ENCODE measurements at regions not wholly inside any gene's neighbourhood (a gene's known extent, or its start where the extent isn't known, plus 50 kb on each side); places are given as distances from the start of the nearest gene placed in this dataset.
"Not testable (repeated sequence)": the region's sequence is repeated elsewhere in the genome, so short reads cannot be mapped to it uniquely, and the experiment has no call there.

- no peak for DNase-seq
These were observed 365.1 kb downstream of the MAGEB5 start for GRCh38 chrX:26581091-26581490.

GRCh38 chrX:26580021-26580420, 364.1 kb downstream of the MAGEB5 start:
- DNase-seq = no peak

GRCh38 chrX:26574234-26574633, 358.3 kb downstream of the MAGEB5 start:
- DNase-seq = no peak

DNA sequence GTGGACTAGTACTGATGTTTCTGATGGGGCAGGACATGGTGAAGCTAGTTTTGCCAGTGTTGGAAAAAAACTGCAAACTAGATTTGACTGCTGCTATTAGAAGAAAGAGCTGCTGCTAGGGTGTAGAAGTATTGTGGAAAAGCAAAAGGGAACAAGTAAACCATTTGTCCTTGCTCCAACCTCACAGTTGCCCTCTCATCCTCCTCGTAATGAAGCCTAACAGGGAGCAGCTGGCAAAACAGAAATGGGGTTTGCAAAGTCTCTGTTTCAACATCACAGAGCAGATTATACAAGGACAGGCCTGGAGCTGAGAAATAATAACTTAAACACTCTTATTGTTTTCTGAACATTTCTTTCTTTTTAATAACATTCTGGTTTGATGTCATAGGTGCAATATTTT, 346.2 kb downstream of the MAGEB5 start:
- no peak for DNase-seq

DNA sequence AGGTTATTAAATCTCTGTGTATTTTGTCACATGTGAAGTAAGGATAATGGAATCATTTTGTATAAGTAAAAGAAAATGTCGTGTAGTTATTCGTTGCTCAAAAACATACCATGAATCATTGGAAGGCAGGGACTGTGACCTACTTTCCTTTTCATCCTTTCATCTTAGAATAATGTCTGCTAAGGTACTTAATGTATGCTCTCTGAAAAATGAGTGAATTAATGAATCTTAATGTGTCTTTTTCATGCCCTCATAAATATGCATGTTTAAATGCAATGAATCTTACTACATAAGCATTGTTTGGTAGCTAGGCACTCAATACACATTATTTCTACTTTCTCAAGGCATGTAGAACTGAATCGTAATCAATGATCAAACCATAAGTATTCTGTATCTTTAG, 343.9 kb downstream of the MAGEB5 start:
- DNase-seq = no peak

GRCh38 chrX:26558719-26559386, 342.9 kb downstream of the MAGEB5 start:
- no peak for DNase-seq

- DNase-seq = no peak
These were observed 341.8 kb downstream of the MAGEB5 start for GRCh38 chrX:26557691-26558321.

- DNase-seq = not testable (repeated sequence)
These were observed 309.8 kb downstream of the MAGEB5 start for GRCh38 chrX:26525768-26526167.

GRCh38 chrX:26522501-26522900, 306.5 kb downstream of the MAGEB5 start:
- no peak for DNase-seq

DNA sequence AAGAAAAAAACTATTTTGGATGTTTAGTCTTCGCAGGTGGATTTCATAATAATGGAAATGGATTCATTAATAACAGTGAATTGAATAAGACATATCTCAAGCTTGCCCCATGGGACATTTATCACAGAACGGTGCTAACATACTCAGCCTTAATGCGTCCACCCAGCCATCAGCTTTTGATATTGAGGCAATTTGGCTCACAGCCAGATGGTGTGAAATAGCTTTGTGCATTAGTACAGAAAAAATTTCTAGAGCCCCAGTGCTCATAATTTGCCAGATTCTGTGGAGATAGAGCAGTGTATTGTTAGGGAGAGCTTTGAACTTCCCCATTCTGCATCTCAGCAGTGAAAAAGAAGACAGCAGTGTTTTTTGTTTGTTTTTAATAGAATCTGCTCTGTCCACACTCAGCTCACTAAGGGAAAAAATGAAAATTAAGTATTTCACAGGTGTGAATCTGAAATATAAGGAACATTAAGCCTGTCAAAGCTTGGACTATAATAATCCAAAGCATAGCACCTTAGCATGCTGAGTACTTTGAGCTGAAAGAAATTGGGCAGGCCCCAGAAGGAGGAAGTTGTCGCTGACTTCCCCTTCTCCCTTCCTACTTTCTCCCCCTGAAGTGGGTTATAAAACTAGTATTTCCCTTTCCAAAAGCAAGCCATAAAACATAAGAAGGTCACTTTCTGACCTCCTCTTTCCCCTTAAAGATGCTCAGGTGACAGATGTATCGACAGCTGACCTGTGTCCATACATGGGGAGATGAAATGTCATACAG, 295.8 kb downstream of the MAGEB5 start:
- no peak for DNase-seq

DNA sequence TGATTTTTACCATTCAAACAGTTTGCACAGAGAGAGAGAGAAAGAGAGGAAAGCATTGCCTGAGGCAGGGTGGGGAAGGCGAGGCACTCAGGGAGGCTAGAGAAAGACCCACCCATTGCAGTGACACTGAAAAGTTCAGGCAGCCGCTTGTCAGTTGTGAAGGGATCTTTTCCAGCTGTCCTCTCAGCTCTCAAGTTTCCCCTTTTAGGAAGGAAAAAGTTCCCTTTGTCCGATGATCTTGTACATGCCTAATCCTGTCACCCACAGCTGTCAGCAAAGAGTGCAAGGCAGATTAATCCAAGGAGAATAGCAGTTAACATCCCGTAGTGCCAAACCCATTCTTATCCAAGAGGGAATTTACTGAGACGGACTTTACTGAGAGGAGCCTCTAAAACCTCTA, 255.0 kb downstream of the MAGEB5 start:
- DNase-seq = no peak

- no peak for DNase-seq
These were observed 250.4 kb downstream of the MAGEB5 start for GRCh38 chrX:26466387-26466786.

GRCh38 chrX:26445288-26445687, 229.3 kb downstream of the MAGEB5 start:
- DNase-seq = no peak

- DNase-seq = not testable (repeated sequence)
These were observed 228.4 kb downstream of the MAGEB5 start for GRCh38 chrX:26444417-26444816.

DNA sequence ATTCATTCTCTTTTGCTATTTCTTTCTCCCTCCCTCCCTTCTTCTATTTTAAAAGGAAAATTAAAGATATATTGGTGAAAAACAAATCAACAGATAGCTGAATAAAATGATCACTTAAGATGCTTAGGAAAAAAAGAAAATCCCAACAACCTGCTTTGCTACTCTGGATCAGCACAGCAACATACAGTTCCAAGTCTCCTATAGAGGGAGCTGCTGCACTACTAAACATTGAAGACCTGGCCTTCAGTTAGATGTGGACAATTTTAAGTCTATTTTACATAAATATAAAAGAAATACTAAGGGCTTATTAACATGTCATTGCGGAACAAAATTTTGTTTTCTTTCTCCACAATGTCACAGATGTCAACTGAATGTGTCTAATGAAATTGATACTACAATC, 226.4 kb downstream of the MAGEB5 start:
- DNase-seq = no peak

- no peak for DNase-seq
These were observed 198.6 kb downstream of the MAGEB5 start for GRCh38 chrX:26414534-26414933.

DNA sequence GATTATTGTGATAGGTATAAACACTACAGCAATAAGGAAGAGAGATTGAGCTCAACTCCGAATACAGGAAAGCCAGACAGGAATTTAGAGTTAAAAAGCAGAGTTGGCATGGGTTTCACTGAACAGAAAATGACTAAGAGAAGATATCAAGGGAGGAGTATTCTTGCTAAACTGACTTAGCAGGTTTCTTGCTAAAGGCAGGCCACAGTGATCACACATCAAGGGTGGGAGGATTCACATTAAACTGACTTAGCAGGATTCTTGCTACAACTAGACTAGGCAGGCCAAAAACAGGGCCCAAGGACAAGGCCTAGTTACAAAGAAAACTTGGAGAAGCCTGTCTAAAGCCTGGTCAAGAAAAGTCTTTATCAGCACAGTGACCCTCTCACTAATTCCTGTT, 195.1 kb downstream of the MAGEB5 start:
- no peak for DNase-seq

DNA sequence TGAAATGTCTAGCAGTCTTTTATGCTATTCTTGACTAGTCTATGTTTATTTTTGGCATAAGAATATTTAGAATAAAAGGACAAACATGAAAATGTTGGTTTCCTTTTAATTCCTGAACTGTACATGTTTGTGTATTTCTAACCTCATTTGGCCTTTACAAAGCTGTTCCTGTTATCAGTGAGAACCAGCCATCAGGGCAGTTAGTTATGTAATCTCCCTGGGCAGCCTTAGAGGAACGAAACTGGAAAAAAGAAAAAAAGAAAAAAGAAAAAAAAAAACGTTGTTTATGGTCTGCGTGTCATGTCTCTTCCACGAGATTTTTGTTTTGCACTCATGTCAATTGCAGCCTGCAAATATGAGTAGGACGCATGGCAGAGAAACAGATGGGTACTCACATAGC, 193.7 kb downstream of the MAGEB5 start:
- DNase-seq = no peak

DNA sequence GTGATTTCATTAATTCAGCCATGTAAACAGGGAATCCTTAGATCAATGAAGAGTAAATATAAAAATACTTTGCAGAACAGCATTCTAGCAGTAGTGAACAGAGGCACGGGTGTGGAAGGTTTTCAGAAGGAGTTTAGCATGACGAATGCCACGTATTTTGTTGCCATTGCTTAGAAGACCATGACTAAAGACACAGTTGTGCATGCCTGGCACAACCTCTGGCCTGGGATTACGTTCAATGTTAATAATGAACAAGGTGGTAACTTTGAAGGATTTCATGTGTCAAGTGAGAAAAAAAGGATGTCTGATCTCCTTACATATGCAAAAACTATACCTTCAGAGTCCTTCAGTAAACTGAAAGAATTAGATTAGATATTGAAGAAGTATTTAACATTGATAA, 171.9 kb downstream of the MAGEB5 start:
- no peak for DNase-seq

DNA sequence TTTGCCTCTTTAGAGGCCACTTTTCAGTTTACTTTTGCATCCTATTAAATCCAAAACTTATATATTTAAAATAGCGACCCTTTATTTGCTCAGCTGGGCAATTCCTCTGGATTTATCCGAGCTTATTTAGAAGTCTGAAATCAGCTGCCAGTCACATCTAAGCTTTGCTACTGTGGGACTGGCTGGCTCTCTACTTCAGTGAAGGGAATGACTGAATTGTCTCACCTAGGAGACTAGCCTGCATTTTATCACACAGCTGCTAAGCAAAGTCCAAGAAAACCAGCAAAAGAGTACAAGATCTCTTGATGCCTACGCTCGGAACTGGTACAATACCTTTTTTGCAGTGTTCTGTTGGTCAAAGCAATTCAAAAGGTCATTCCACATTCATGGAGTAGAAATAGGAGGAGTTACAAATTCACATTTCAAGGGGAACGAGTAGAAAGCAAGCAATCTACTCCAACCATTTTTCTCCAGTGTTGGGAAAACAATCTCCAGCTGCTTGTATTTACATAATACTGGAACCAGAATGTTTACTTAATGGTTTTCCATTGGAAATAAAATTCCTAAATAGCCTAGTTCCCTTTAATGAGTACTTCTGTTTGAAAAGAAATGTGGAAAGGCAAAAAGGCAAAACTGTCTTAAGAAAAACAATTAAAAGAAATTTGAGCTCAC, 160.2 kb downstream of the MAGEB5 start:
- no peak for DNase-seq

- no peak for DNase-seq
These were observed 159.4 kb downstream of the MAGEB5 start for GRCh38 chrX:26375346-26375745.

DNA sequence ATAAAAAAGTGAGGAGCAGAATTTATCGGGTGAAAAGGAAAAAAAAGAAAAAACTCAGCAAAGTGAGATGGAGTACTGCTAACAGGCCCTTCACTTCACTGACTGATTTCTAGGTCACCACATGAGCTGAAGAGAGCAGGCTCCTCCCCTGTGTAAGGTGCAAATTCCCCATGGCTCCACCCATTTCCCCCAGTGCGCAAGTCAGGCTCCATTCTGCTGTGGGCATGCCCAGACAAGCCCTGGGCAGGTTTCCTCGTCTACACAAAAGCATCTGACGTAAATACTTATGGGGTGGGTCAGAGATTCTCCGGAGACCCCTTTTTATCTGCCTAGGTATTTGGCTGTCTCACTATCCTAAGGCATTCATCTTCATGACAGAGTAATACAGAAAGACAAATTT, 157.9 kb downstream of the MAGEB5 start:
- no peak for DNase-seq

GRCh38 chrX:26352891-26353430, 137.0 kb downstream of the MAGEB5 start:
- no peak for DNase-seq

All from CD4-positive, alpha-beta T cell treated with Interleukin-12 subunit alpha and Interleukin-12 subunit beta, for 1 hour (primary cell).